ENCODE measurements at regions not wholly inside any gene's neighbourhood (a gene's known extent, or its start where the extent isn't known, plus 50 kb on each side); places are given as distances from the start of the nearest gene placed in this dataset.

- H3K27me3 Mint-ChIP-seq = no peaks in the 10 kb centered on the region
- ChIA-PET POLR2A (no interaction called here), CTCF (no interaction called here)
- intact Hi-C loops (cut with micrococcal nuclease) = no loop called here
- no peak overlapping the region for H3K27ac Mint-ChIP-seq
- no peak for DNase-seq
- no peaks in the 10 kb centered on the region for H3K36me3 Mint-ChIP-seq (ENCODE audit: low read depth)
- no peak for TF ChIP-seq CTCF (IDR thresholded peaks at IDR 0.05)
- no peak for ATAC-seq (ENCODE audit: low read depth)
- no peaks in the 10 kb centered on the region for H3K9me3 Mint-ChIP-seq
- H3K4me3 Mint-ChIP-seq = no peak overlapping the region
- H3K4me1 Mint-ChIP-seq = no peaks in the 10 kb centered on the region
These were observed 506.3 kb upstream of the LUZP2 start for GRCh38 chr11:23990346-23991164.

- ATAC-seq (ENCODE audit: low read depth) = no peak
- Mint-ChIP-seq H3K4me3 (no peak overlapping the region), H3K27me3 (no peaks in the 10 kb centered on the region), H3K36me3 (ENCODE audit: low read depth) (no peaks in the 10 kb centered on the region), H3K9me3 (peaks cover 3% of the 10 kb centered on the region), H3K27ac (no peak overlapping the region), H3K4me1 (no peaks in the 10 kb centered on the region)
- intact Hi-C loops (cut with micrococcal nuclease) = no loop called here
- ChIA-PET CTCF (no interaction called here), POLR2A (no interaction called here)
- TF ChIP-seq CTCF (IDR thresholded peaks at IDR 0.05) = no peak
- DNase-seq = no peak
These were observed 505.7 kb upstream of the LUZP2 start for GRCh38 chr11:23991165-23991539.

- Mint-ChIP-seq H3K4me1 (no peaks in the 10 kb centered on the region), H3K4me3 (no peak overlapping the region), H3K27ac (no peak overlapping the region), H3K36me3 (ENCODE audit: low read depth) (no peaks in the 10 kb centered on the region), H3K9me3 (peaks cover 19% of the 10 kb centered on the region), H3K27me3 (no peaks in the 10 kb centered on the region)
- no peak for TF ChIP-seq CTCF (IDR thresholded peaks at IDR 0.05)
- intact Hi-C loops (cut with micrococcal nuclease) = no loop called here
- ChIA-PET POLR2A (no interaction called here), CTCF (no interaction called here)
- no peak for ATAC-seq (ENCODE audit: low read depth)
- DNase-seq = no peak
These were observed 501.0 kb upstream of the LUZP2 start for GRCh38 chr11:23995891-23996290.

GRCh38 chr11:23997356-23997755 is 499.5 kb upstream of the LUZP2 start:
- intact Hi-C loops (cut with micrococcal nuclease) = no loop called here
- H3K27me3 Mint-ChIP-seq = no peaks in the 10 kb centered on the region
- H3K4me3 Mint-ChIP-seq = no peak overlapping the region
- POLR2A ChIA-PET = no interaction called here
- TF ChIP-seq CTCF (IDR thresholded peaks at IDR 0.05) = no peak
- H3K36me3 Mint-ChIP-seq (ENCODE audit: low read depth) = no peaks in the 10 kb centered on the region
- H3K9me3 Mint-ChIP-seq = peaks cover 19% of the 10 kb centered on the region
- DNase-seq (no peak), ATAC-seq (ENCODE audit: low read depth) (no peak)
- no peaks in the 10 kb centered on the region for H3K4me1 Mint-ChIP-seq
- no peak overlapping the region for H3K27ac Mint-ChIP-seq
- CTCF ChIA-PET = no interaction called here

- no peaks in the 10 kb centered on the region for H3K36me3 Mint-ChIP-seq (ENCODE audit: low read depth)
- no peak overlapping the region for H3K4me3 Mint-ChIP-seq
- no peaks in the 10 kb centered on the region for H3K9me3 Mint-ChIP-seq
- no peaks in the 10 kb centered on the region for H3K4me1 Mint-ChIP-seq
- no peak overlapping the region for H3K27ac Mint-ChIP-seq
- no peaks in the 10 kb centered on the region for H3K27me3 Mint-ChIP-seq
- ChIA-PET POLR2A (no interaction called here), CTCF (no interaction called here)
- no peak for TF ChIP-seq CTCF (IDR thresholded peaks at IDR 0.05)
- ATAC-seq (ENCODE audit: low read depth) = no peak
- no peak for DNase-seq
- intact Hi-C loops (cut with micrococcal nuclease) = no loop called here
These were observed 491.5 kb upstream of the LUZP2 start for GRCh38 chr11:24005202-24005876.
